Osteocyte (in vitro differentiated cells): ENCODE measurements at regions not wholly inside any gene's neighbourhood (a gene's known extent, or its start where the extent isn't known, plus 50 kb on each side); places are given as distances from the start of the nearest gene placed in this dataset.
A peak's percentile ranks its signal among the peaks of the same experiment; 100 is the strongest.

Experiments
- DNase-seq: peaks from one replicate; pipeline ENCODE4 v3.0.0; 2021; ENCODE audit warnings: mixed read lengths; ENCODE audit not compliant: unreplicated experiment; ENCODE audit errors: extremely low spot score
- H3K27ac Mint-ChIP-seq: one replicate; pipeline ENCODE4 v1.8.0; 2021; ENCODE audit warnings: mild to moderate bottlenecking, mixed read lengths; ENCODE audit not compliant: unreplicated experiment
- H3K27me3 Mint-ChIP-seq: one replicate; pipeline ENCODE4 v1.8.0; 2021; ENCODE audit warnings: mixed read lengths; ENCODE audit not compliant: unreplicated experiment
- H3K36me3 Mint-ChIP-seq: one replicate; pipeline ENCODE4 v1.8.0; 2021; ENCODE audit warnings: mixed read lengths; ENCODE audit not compliant: unreplicated experiment
- H3K4me1 Mint-ChIP-seq: one replicate; pipeline ENCODE4 v1.8.0; 2021; ENCODE audit warnings: mixed read lengths; ENCODE audit not compliant: unreplicated experiment
- H3K4me3 Mint-ChIP-seq: one replicate; pipeline ENCODE4 v1.8.0; 2021; ENCODE audit warnings: mild to moderate bottlenecking, moderate library complexity, mixed read lengths; ENCODE audit not compliant: unreplicated experiment
- H3K9me3 Mint-ChIP-seq: one replicate; pipeline ENCODE4 v1.8.0; 2021; ENCODE audit warnings: mixed read lengths; ENCODE audit not compliant: unreplicated experiment
- TF ChIP-seq, protein P1 (sequence below): fragments of 200-600 bp; sonication (generic); IDR thresholded peaks from 2 replicates; pipeline ENCODE4 v1.5.0; 2021; ENCODE audit warnings: antibody characterized with exemption, mild to moderate bottlenecking, moderate library complexity

- Mint-ChIP-seq H3K4me1 (peaks cover 14% of the 10 kb centered on the region), H3K9me3 (peaks cover 25% of the 10 kb centered on the region), H3K4me3 (no peak overlapping the region), H3K27me3 (no peaks in the 10 kb centered on the region), H3K36me3 (peaks cover 7% of the 10 kb centered on the region), H3K27ac (no peak overlapping the region)
- TF ChIP-seq, protein P1, sequence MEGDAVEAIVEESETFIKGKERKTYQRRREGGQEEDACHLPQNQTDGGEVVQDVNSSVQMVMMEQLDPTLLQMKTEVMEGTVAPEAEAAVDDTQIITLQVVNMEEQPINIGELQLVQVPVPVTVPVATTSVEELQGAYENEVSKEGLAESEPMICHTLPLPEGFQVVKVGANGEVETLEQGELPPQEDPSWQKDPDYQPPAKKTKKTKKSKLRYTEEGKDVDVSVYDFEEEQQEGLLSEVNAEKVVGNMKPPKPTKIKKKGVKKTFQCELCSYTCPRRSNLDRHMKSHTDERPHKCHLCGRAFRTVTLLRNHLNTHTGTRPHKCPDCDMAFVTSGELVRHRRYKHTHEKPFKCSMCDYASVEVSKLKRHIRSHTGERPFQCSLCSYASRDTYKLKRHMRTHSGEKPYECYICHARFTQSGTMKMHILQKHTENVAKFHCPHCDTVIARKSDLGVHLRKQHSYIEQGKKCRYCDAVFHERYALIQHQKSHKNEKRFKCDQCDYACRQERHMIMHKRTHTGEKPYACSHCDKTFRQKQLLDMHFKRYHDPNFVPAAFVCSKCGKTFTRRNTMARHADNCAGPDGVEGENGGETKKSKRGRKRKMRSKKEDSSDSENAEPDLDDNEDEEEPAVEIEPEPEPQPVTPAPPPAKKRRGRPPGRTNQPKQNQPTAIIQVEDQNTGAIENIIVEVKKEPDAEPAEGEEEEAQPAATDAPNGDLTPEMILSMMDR = no peak
- DNase-seq = no peak
Observed at GRCh38 chr4:114196606-114197005, 217.2 kb upstream of the ARSJ start.

DNA sequence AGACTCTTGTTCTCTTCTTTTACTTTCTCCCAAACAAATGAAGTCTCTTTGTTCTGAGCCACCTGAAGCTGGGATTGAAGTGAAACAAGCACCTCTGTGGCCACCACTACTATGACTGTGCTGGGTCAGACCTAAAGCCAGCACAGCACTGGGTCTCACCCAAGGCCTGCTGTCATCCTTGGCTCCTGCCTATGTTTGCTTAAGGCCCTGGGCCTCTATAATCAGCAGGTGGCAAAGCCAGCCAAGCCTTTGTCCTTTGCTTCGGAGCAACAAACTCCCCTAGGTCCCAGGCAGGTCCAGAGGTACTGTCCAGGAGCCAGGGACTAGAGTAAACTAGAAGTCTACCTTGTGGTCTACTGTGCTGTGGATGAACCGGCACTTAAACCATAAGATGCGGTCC is 220.6 kb upstream of the ARSJ start:
- Mint-ChIP-seq H3K9me3 (peaks cover 25% of the 10 kb centered on the region), H3K4me1 (no peaks in the 10 kb centered on the region), H3K27ac (no peak overlapping the region), H3K36me3 (peaks cover 7% of the 10 kb centered on the region), H3K4me3 (no peak overlapping the region), H3K27me3 (no peaks in the 10 kb centered on the region)
- DNase-seq = no peak
- TF ChIP-seq, protein P1 = no peak

DNA sequence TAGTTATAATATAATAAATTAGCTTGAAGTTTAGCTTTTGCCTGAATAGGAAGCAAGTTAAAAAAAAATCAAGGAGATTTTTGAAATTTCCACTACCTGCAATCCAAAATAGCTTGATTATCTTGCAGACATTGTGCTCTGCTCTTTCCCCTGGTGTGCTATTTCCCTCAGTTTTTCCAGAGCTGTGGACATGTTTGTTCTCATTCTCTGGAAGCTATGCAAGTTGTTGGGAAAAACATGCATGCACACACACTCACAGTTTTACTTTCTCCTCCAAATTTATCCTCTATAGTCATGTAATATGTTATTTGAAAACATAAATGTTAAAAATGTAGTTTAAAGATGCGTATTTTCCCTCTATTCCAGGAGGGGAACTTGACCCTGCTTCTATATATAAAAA is 225.8 kb upstream of the ARSJ start:
- H3K4me1 Mint-ChIP-seq = peaks cover 4% of the 10 kb centered on the region
- TF ChIP-seq, protein P1 = no peak
- no peak for DNase-seq
- no peaks in the 10 kb centered on the region for H3K36me3 Mint-ChIP-seq
- no peaks in the 10 kb centered on the region for H3K9me3 Mint-ChIP-seq
- H3K27ac Mint-ChIP-seq = no peak overlapping the region
- H3K4me3 Mint-ChIP-seq = no peak overlapping the region
- no peaks in the 10 kb centered on the region for H3K27me3 Mint-ChIP-seq

GRCh38 chr4:114208574-114209151 is 229.2 kb upstream of the ARSJ start:
- H3K27me3 Mint-ChIP-seq = no peaks in the 10 kb centered on the region
- no peak overlapping the region for H3K27ac Mint-ChIP-seq
- H3K9me3 Mint-ChIP-seq = no peaks in the 10 kb centered on the region
- DNase-seq = no peak
- H3K36me3 Mint-ChIP-seq = no peaks in the 10 kb centered on the region
- TF ChIP-seq, protein P1 = peak; percentile 33
- H3K4me3 Mint-ChIP-seq = no peak overlapping the region
- H3K4me1 Mint-ChIP-seq = peaks cover 7% of the 10 kb centered on the region

GRCh38 chr4:114209584-114209983 is 230.1 kb upstream of the ARSJ start:
- Mint-ChIP-seq H3K4me1 (peaks cover 7% of the 10 kb centered on the region), H3K9me3 (peaks cover 2% of the 10 kb centered on the region), H3K4me3 (no peak overlapping the region), H3K27ac (no peak overlapping the region), H3K27me3 (no peaks in the 10 kb centered on the region), H3K36me3 (no peaks in the 10 kb centered on the region)
- TF ChIP-seq, protein P1 = no peak
- no peak for DNase-seq
